ENCODE measurements at regions not wholly inside any gene's neighbourhood (a gene's known extent, or its start where the extent isn't known, plus 50 kb on each side); places are given as distances from the start of the nearest gene placed in this dataset.

DNA sequence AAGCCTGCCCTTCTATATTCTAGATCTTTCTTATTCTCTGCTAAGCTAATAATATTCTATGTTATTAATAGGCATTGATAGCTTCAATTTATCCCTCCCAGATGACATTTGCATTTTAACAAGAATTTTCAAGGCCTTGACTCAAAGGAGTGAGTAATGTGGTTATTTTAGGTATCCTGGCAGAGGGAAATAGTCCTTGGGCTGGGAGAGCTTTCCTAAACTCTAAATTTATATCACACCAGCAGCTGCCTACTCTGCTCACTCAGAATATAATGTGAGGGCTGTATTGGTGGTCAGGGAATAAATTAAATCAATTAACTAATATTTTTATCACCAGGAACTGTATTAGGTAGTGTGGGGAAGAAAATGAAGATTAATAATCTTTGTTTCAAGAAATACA is 74.8 kb upstream of the ADAM23 start:
- DNase-seq (ENCODE audit: low spot score, unreplicated experiment), result no peak
- Mint-ChIP-seq H3K27ac (no peak overlapping the region), H3K27me3 (no peaks in the 10 kb centered on the region), H3K36me3 (ENCODE audit: insufficient read depth) (peaks cover 4% of the 10 kb centered on the region), H3K4me1 (ENCODE audit: low read depth) (peaks cover 1% of the 10 kb centered on the region), H3K4me3 (ENCODE audit: low read depth) (no peak overlapping the region), H3K9me3 (ENCODE audit: low read depth) (peaks cover 13% of the 10 kb centered on the region)
- TF ChIP-seq, protein P1, sequence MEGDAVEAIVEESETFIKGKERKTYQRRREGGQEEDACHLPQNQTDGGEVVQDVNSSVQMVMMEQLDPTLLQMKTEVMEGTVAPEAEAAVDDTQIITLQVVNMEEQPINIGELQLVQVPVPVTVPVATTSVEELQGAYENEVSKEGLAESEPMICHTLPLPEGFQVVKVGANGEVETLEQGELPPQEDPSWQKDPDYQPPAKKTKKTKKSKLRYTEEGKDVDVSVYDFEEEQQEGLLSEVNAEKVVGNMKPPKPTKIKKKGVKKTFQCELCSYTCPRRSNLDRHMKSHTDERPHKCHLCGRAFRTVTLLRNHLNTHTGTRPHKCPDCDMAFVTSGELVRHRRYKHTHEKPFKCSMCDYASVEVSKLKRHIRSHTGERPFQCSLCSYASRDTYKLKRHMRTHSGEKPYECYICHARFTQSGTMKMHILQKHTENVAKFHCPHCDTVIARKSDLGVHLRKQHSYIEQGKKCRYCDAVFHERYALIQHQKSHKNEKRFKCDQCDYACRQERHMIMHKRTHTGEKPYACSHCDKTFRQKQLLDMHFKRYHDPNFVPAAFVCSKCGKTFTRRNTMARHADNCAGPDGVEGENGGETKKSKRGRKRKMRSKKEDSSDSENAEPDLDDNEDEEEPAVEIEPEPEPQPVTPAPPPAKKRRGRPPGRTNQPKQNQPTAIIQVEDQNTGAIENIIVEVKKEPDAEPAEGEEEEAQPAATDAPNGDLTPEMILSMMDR (IDR thresholded peaks at IDR 0.05; ENCODE audit: unreplicated experiment), result no peak

DNA sequence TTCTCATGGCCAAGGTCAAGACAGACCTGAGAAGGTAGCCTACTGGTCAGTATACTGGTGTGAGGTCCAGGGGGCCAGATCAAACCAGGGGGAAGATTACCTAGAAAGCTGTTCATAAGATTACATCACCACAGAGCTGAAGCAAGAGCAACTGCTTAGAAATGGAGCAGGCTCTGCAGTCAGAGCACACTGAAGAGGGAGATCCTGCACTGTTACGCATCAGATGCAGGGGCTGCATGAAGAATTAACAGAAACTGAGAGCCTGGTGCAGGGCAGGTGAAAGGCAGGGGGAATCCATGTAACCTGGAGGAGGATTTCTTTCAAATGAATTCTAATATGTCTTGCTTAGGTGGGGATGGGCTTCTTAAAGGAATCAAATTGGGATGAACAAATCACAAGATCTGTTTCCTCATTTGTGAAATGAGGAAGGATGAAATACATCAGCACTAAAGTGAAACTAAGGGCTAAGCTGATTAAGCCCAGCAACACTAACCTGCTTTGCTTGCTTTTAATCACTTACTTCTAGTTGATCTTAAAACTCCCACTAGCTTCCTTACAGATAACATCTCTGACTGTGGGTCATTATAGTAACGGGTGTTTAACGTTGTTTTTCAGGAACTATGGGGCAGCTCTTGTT is 74.3 kb upstream of the ADAM23 start:
- DNase-seq (ENCODE audit: low spot score, unreplicated experiment), result no peak
- peaks cover 1% of the 10 kb centered on the region for H3K4me1 Mint-ChIP-seq (ENCODE audit: low read depth)
- H3K27me3 Mint-ChIP-seq, result no peaks in the 10 kb centered on the region
- no peak overlapping the region for H3K27ac Mint-ChIP-seq
- H3K9me3 Mint-ChIP-seq (ENCODE audit: low read depth), result peaks cover 14% of the 10 kb centered on the region
- H3K36me3 Mint-ChIP-seq (ENCODE audit: insufficient read depth), result peaks cover 4% of the 10 kb centered on the region
- H3K4me3 Mint-ChIP-seq (ENCODE audit: low read depth), result no peak overlapping the region
- TF ChIP-seq, protein P1 (IDR thresholded peaks at IDR 0.05; ENCODE audit: unreplicated experiment), result no peak

DNA sequence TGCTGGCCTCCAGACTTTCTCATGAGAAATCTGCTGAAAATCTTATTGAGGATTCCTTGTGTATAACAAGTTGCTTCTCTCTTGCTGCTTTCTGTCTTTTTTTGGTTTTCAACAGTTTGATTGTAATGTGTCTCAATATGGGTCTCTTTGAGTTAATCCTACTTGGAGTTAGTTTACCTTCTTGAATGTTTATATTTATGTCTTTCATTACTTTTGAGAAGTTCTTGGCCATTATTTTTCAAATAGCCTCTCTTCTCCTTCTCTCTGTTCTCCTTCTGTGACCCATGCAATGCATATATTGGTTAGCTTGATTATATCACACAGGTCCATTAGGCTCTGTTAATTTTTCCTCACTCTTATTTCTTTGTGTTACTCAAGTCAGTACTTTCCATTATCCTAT is 67.4 kb upstream of the ADAM23 start:
- Mint-ChIP-seq H3K27me3 (no peaks in the 10 kb centered on the region), H3K4me3 (ENCODE audit: low read depth) (no peak overlapping the region), H3K9me3 (ENCODE audit: low read depth) (peaks cover 18% of the 10 kb centered on the region), H3K4me1 (ENCODE audit: low read depth) (no peaks in the 10 kb centered on the region), H3K36me3 (ENCODE audit: insufficient read depth) (peaks cover 4% of the 10 kb centered on the region), H3K27ac (no peak overlapping the region)
- TF ChIP-seq, protein P1 (IDR thresholded peaks at IDR 0.05; ENCODE audit: unreplicated experiment), result no peak
- no peak for DNase-seq (ENCODE audit: low spot score, unreplicated experiment)

DNA sequence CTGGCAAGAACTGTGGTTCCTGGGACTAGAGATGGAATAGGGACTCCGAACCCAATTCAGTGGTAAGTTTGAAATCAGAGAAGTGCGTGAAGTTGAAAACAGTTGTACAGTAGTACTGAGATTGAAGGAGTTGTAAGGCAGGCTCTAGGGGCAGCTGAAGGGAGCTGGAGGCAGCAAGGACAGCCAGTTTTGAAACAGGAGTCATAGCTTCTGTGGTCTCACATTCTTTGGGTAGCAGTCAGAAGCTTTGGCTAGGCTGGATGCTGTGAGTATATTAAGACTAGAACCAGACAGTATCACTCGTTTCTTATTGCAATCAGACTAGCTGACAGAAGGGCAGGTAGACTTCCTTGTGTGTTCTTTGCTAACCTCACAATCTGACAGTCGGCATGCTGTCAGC is 64.5 kb upstream of the ADAM23 start:
- Mint-ChIP-seq H3K4me3 (ENCODE audit: low read depth) (no peak overlapping the region), H3K27ac (no peak overlapping the region), H3K36me3 (ENCODE audit: insufficient read depth) (peaks cover 2% of the 10 kb centered on the region), H3K4me1 (ENCODE audit: low read depth) (no peaks in the 10 kb centered on the region), H3K9me3 (ENCODE audit: low read depth) (peaks cover 11% of the 10 kb centered on the region), H3K27me3 (no peaks in the 10 kb centered on the region)
- TF ChIP-seq, protein P1 (IDR thresholded peaks at IDR 0.05; ENCODE audit: unreplicated experiment), result no peak
- no peak for DNase-seq (ENCODE audit: low spot score, unreplicated experiment)

DNA sequence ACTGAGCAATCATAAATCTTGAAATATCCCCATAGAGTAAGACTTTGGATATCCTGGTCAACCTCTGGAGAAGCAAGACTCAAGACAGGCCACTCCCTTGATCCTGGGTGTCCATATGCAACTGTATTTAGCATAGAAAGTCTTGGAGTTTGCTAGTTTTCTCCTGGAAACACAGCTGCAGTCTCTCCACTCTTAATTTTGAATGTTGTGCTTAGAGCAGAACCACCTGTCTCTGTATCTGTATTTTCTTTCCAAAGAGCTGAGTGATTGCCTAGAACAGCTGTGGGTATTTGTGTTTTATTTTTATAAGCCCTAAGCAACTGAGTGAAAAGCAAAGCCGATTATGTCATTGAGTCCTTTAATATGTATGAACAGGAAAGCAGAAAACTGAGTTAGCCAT is 64.1 kb upstream of the ADAM23 start:
- TF ChIP-seq, protein P1 (IDR thresholded peaks at IDR 0.05; ENCODE audit: unreplicated experiment), result no peak
- H3K4me1 Mint-ChIP-seq (ENCODE audit: low read depth), result no peaks in the 10 kb centered on the region
- no peak overlapping the region for H3K4me3 Mint-ChIP-seq (ENCODE audit: low read depth)
- peaks cover 2% of the 10 kb centered on the region for H3K36me3 Mint-ChIP-seq (ENCODE audit: insufficient read depth)
- no peak overlapping the region for H3K27ac Mint-ChIP-seq
- H3K9me3 Mint-ChIP-seq (ENCODE audit: low read depth), result peaks cover 8% of the 10 kb centered on the region
- H3K27me3 Mint-ChIP-seq, result no peaks in the 10 kb centered on the region
- no peak for DNase-seq (ENCODE audit: low spot score, unreplicated experiment)

Measured in progenitor cell of endocrine pancreas (in vitro differentiated cells).